ENCODE measurements at regions not wholly inside any gene's neighbourhood (a gene's known extent, or its start where the extent isn't known, plus 50 kb on each side); places are given as distances from the start of the nearest gene placed in this dataset.

- DNase-seq (ENCODE audit: low spot score): no peak
- intact Hi-C loops (cut with DNase I): no loop called here
Observed at GRCh38 chr5:158163451-158164295, 304.7 kb upstream of the CLINT1 start.

GRCh38 chr5:158162479-158163034 lies 303.6 kb upstream of the CLINT1 start:
- DNase-seq (ENCODE audit: low spot score): no peak
- intact Hi-C loops (cut with DNase I): no loop called here

GRCh38 chr5:158162026-158162425 lies 303.1 kb upstream of the CLINT1 start:
- DNase-seq (ENCODE audit: low spot score): no peak
- intact Hi-C loops (cut with DNase I): no loop called here

- intact Hi-C loops (cut with DNase I): no loop called here
- DNase-seq (ENCODE audit: low spot score): no peak
Observed at GRCh38 chr5:158159621-158160020, 300.7 kb upstream of the CLINT1 start.

- no peak for DNase-seq (ENCODE audit: low spot score)
Observed at GRCh38 chr5:158155811-158156505, 297.0 kb upstream of the CLINT1 start.

GRCh38 chr5:158155067-158155466 lies 296.1 kb upstream of the CLINT1 start:
- DNase-seq (ENCODE audit: low spot score): no peak
- intact Hi-C loops (cut with DNase I): no loop called here

More at GRCh38 chr5:158155811-158156505, 297.0 kb upstream of the CLINT1 start:
- intact Hi-C loops (cut with DNase I): no loop called here

- DNase-seq (ENCODE audit: low spot score): no peak
- intact Hi-C loops (cut with DNase I): no loop called here
Observed at GRCh38 chr5:158154226-158155005, 295.5 kb upstream of the CLINT1 start.

GRCh38 chr5:158153508-158153907 lies 294.6 kb upstream of the CLINT1 start:
- DNase-seq (ENCODE audit: low spot score): no peak
- intact Hi-C loops (cut with DNase I): no loop called here

GRCh38 chr5:158152136-158152535 lies 293.2 kb upstream of the CLINT1 start:
- intact Hi-C loops (cut with DNase I): no loop called here
- no peak for DNase-seq (ENCODE audit: low spot score)

GRCh38 chr5:158147227-158147626 lies 288.3 kb upstream of the CLINT1 start:
- intact Hi-C loops (cut with DNase I): no loop called here

GRCh38 chr5:158145827-158146226 lies 286.9 kb upstream of the CLINT1 start:
- intact Hi-C loops (cut with DNase I): no loop called here
- no peak for DNase-seq (ENCODE audit: low spot score)

More at GRCh38 chr5:158147227-158147626, 288.3 kb upstream of the CLINT1 start:
- DNase-seq (ENCODE audit: low spot score): no peak

- intact Hi-C loops (cut with DNase I): no loop called here
- DNase-seq (ENCODE audit: low spot score): no peak
Observed at GRCh38 chr5:158143081-158143480, 284.1 kb upstream of the CLINT1 start.

GRCh38 chr5:158142156-158142555 lies 283.2 kb upstream of the CLINT1 start:
- intact Hi-C loops (cut with DNase I): no loop called here
- DNase-seq (ENCODE audit: low spot score): no peak

GRCh38 chr5:158140120-158140731 lies 281.3 kb upstream of the CLINT1 start:
- DNase-seq (ENCODE audit: low spot score): no peak
- intact Hi-C loops (cut with DNase I): no loop called here

- DNase-seq (ENCODE audit: low spot score): no peak
- intact Hi-C loops (cut with DNase I): no loop called here
Observed at GRCh38 chr5:158139161-158139560, 280.2 kb upstream of the CLINT1 start.

GRCh38 chr5:158135682-158136179 lies 276.8 kb upstream of the CLINT1 start:
- DNase-seq (ENCODE audit: low spot score): no peak
- intact Hi-C loops (cut with DNase I): no loop called here

- intact Hi-C loops (cut with DNase I): no loop called here
- DNase-seq (ENCODE audit: low spot score): no peak
Observed at GRCh38 chr5:158133369-158133768, 274.4 kb upstream of the CLINT1 start.

GRCh38 chr5:158127536-158127935 lies 268.6 kb upstream of the CLINT1 start:
- intact Hi-C loops (cut with DNase I): no loop called here
- no peak for DNase-seq (ENCODE audit: low spot score)

All from cardiac septum (tissue), 1 donor.